ENCODE measurements at regions not wholly inside any gene's neighbourhood (a gene's known extent, or its start where the extent isn't known, plus 50 kb on each side); places are given as distances from the start of the nearest gene placed in this dataset.
A peak's percentile ranks its signal among the peaks of the same experiment; 100 is the strongest.

- Histone ChIP-seq H3K27ac (ENCODE audit: extremely low read depth, low read depth, low read length) (no peak overlapping the region), H3K4me3 (ENCODE audit: low read depth, low read length) (no peak overlapping the region), H3K4me1 (ENCODE audit: control insufficient read depth, insufficient read depth, low read length) (no peaks in the 10 kb centered on the region), H3K36me3 (ENCODE audit: control insufficient read depth in 2 of 2, insufficient read depth in 1 of 2, low read length in 2 of 2) (no peaks in the 10 kb centered on the region), H3K9me3 (ENCODE audit: control insufficient read depth, insufficient read depth, low read depth, low read length) (no peaks in the 10 kb centered on the region)
- ChIA-PET POLR2A (no interaction called here), CTCF (interaction anchor here (1.2 kb wide), 1 partner anchor 42 kb away, joined by 3 read pairs; no protein-coding TSS in a partner anchor)
- TF ChIP-seq ZNF157 (tag by site-specific recombination; IDR thresholded peaks at IDR 0.05) (no peak), FEZF1 (tag by site-specific recombination; IDR thresholded peaks at IDR 0.05) (no peak), PRDM1 (tag by site-specific recombination; IDR thresholded peaks at IDR 0.05) (no peak), ZNF416 (tag by site-specific recombination; IDR thresholded peaks at IDR 0.05) (no peak)
These were observed 120.5 kb upstream of the SORBS2 start for GRCh38 chr4:185932491-185932890.

- H3K27ac ChIP-seq (ENCODE audit: extremely low read depth, low read depth, low read length), result no peak overlapping the region
These were observed 121.1 kb upstream of the SORBS2 start for GRCh38 chr4:185933078-185933581.

More at GRCh38 chr4:185933078-185933581, 121.1 kb upstream of the SORBS2 start:
- H3K4me1 ChIP-seq (ENCODE audit: control insufficient read depth, insufficient read depth, low read length), result no peaks in the 10 kb centered on the region
- no peak overlapping the region for H3K4me3 ChIP-seq (ENCODE audit: low read depth, low read length)
- H3K9me3 ChIP-seq (ENCODE audit: control insufficient read depth, insufficient read depth, low read depth, low read length), result no peaks in the 10 kb centered on the region
- POLR2A ChIA-PET, result no interaction called here
- TF ChIP-seq ZNF433 (tag by site-specific recombination; IDR thresholded peaks at IDR 0.05; ENCODE audit: low read depth) (no peak), ZBTB10 (tag by site-specific recombination; IDR thresholded peaks at IDR 0.05) (no peak), KLF17 (tag by site-specific recombination; IDR thresholded peaks at IDR 0.05) (no peak), KLF1 (tag by site-specific recombination; IDR thresholded peaks at IDR 0.05) (no peak), PRDM6 (tag by site-specific recombination; IDR thresholded peaks at IDR 0.05) (0 out of 2 replicates have a peak, but pooled peaks have one; percentile 28), SP7 (tag by site-specific recombination; IDR thresholded peaks at IDR 0.05) (peak; percentile 92), TRIM28 (IDR thresholded peaks at IDR 0.05; ENCODE audit: borderline replicate concordance, low read length) (peak; percentile 71; the same call in 1 of the 2 replicates), REPIN1 (tag by site-specific recombination; IDR thresholded peaks at IDR 0.05; ENCODE audit: low read depth) (no peak), ZNF184 (tag by site-specific recombination; IDR thresholded peaks at IDR 0.05) (0 out of 2 replicates have a peak, but pooled peaks have one; percentile 38), ZNF571 (tag by site-specific recombination; IDR thresholded peaks at IDR 0.05) (no peak), ZNF600 (tag by site-specific recombination; IDR thresholded peaks at IDR 0.05) (peak; percentile 51; the same call in 1 of the 2 replicates), SALL2 (tag by site-specific recombination; IDR thresholded peaks at IDR 0.05; ENCODE audit: borderline replicate concordance) (no peak), ZEB2 (tag by site-specific recombination; IDR thresholded peaks at IDR 0.05) (peak; percentile 76), SCRT2 (tag by site-specific recombination; IDR thresholded peaks at IDR 0.05) (no peak), INSM2 (tag by site-specific recombination; IDR thresholded peaks at IDR 0.05) (0 out of 2 replicates have a peak, but pooled peaks have one; percentile 35), HIC1 (tag by site-specific recombination; IDR thresholded peaks at IDR 0.05) (peak; percentile 56; the same call in 1 of the 2 replicates), ZNF133 (tag by site-specific recombination; IDR thresholded peaks at IDR 0.05) (no peak), ZNF629 (tag by site-specific recombination; IDR thresholded peaks at IDR 0.05) (peak; percentile 73), ZNF366 (tag by site-specific recombination; conservative IDR thresholded peaks at IDR 0.05) (peak; percentile 42), ZNF660 (tag by site-specific recombination; IDR thresholded peaks at IDR 0.05) (0 out of 2 replicates have a peak, but pooled peaks have one; percentile 35), ZNF658 (tag by site-specific recombination; IDR thresholded peaks at IDR 0.05) (no peak)
- H3K36me3 ChIP-seq (ENCODE audit: control insufficient read depth in 2 of 2, insufficient read depth in 1 of 2, low read length in 2 of 2), result no peaks in the 10 kb centered on the region
- CTCF ChIA-PET, result interaction anchor here (1.2 kb wide), 1 partner anchor 42 kb away, joined by 3 read pairs; no protein-coding TSS in a partner anchor
